ENCODE measurements at regions not wholly inside any gene's neighbourhood (a gene's known extent, or its start where the extent isn't known, plus 50 kb on each side); places are given as distances from the start of the nearest gene placed in this dataset.

DNA sequence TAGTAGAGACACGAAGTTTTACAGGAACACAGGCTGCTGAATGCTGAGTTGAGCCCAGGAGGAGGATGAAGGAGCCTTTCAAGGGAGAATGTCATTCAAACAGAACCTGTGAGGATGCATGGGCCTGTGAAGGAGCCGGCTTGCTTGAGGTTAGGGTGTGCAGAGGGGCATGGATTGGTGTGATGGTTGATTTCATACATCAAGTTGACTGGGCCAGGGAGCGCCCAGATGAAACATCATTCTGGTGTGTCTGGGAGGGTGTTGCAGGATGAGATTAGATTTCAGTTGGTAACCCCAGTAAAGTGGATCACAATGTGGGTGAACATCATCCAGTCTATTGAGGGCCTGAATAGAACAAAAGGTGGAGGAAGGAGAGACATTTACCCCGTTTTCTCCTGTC, 243.6 kb downstream of the EDEM1 start:
- DNase-seq = no peak

DNA sequence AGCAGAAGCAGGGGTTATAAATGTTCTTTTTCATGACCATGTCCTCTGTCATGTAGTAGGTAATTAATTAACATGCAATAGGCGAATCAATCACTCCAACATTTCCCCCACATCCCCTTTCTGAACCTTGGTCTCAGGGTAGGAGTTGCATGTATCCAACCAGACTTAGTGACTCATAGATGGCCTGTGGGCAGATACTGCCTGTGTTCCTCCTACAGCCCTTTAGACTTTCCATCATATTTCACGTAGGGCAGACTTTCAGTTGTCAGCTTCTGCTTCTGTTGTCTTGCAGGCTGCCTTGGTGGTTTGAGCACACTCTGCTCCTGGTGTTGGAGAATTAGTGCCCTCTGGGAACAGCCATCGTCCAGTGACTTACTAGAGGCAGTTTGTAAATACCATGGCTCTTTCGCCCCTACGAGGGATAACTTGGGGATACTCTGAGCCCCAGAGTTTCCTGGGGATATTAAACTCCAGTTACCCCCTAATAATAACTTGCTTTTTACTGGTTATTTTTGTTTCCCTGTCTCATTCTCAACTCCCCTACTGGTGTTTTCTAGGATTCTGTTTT, 244.4 kb downstream of the EDEM1 start:
- DNase-seq = peak; percentile 80

DNA sequence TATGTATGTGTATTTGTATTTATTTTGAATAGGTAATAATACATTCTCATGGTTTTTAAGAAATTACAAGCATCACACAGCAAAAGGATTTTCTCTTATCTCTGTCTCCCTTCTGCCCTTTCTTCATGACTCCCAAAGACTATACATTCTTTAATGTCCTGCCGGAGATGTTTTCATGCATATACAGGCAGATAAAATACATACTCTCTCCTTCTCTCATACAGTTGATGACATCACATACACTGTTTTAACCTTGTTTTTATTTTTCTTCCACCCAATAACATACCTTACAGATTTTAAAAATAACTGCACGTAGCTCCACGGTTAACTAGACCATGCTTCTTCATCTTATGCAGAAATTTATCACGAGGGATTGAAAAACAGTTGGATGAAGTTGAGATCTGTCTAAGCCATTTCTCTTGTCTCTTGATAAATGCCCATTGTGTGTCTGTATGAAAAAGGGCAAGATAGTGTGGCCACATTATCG, 249.8 kb downstream of the EDEM1 start:
- no peak for DNase-seq

DNA sequence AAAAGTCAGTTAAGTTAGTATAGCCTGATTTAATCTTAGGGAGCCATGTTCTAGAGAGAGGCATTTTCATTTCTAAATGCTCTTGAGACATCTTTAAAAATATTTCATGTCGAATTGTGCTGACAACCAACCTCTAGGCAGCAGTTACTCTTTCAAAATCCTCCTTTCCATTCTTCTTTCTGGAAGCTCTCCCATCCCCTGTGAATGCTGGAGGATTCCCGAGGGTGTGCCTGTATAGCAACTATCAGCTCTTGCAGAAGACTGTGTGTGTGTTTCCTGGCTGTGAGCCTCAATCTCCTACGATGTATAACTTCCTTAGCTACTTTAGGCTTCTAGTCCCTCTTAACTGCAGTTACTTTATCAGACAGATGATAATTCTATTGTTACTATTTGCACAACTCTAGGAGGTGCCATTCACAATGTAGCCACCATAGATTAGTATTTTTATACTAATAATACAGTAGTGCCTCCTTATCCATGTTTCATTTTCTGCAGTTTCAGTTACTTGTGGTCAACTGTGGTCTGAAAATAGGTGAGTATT, 250.3 kb downstream of the EDEM1 start:
- DNase-seq = no peak

DNA sequence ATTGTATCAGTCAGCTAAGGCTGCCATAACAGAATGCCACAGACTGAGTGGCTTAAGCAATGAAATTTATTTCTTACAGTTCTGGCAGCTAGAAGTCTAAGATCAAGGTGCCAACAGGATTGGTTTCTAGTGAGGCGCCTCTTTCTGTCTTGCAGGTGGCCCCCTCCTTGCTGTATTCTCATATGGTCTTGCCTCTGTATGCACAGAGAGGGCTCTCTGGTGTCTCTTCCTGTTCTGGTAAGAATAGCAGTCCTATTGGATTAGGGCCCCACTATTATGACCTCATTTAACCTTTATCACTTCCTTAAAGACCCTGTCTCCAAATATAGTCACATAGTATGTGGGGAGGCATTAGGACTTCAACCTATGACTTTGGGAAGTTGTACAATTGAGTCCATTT, 253.9 kb downstream of the EDEM1 start:
- DNase-seq = no peak

DNA sequence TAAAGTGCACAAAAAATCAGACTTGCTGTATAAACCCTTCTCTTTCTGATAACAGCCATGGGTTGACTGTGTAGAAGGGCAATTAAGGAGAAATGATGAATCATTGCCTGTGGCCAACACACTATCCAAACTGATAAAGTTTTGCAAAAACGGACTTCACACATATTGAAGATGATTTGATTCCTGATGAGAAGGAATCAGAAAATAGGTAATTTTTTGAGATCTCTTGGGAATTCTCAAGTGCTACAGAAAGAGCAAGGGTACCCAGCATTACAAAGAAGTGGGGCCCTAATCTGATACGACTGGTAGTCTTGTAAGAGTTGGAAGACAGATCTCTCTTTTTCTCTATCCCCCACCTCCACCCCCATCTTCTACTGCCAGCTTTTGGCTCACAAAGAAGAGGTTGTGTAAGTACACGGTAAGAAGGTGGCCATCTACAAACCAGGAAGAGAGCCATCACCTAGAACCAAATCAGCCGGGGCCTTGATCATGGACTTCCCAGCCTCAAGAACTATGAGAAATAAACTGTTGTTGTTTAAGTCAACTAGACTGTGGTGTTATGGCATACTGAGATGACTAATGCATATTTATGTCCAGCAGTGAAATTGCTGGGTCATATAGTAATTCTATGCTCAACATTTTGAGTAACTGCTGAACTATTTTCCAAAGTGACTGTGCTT, 254.7 kb downstream of the EDEM1 start:
- DNase-seq = no peak

DNA sequence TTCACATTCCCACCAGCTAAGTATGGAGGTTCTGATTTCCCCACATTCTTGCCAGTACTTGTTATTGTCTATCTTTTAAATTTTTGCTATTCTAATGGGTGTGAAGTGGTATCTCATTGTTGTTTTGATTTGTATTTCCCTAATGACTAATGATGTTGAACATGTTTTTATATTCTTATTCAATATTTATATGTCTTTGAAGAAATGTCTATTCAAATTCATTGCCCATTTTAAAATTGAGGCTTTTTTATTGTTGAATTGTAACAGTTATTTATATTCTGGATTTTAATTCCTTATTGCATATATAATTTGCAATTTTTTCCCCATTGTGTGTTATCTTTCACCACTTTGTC, 255.3 kb downstream of the EDEM1 start:
- no peak for DNase-seq

DNA sequence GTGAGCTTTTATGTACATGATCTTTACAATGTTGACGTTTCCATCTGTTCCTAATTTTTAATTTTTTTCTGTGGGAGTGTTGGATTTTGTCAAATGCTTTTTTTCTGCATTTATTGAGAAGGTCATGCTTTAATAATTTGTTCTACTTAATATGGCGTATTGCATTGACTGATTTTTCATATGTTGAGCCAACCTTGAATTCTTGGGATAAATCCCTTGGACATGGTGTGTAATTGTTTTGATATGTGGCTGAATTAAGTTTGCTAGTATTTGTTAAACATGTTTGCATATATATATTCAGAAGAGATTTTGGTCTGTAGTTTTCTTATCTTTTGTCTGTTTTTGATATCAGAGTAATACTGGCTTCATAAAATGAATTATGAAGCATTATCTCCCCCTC, 256.7 kb downstream of the EDEM1 start:
- DNase-seq = no peak

DNA sequence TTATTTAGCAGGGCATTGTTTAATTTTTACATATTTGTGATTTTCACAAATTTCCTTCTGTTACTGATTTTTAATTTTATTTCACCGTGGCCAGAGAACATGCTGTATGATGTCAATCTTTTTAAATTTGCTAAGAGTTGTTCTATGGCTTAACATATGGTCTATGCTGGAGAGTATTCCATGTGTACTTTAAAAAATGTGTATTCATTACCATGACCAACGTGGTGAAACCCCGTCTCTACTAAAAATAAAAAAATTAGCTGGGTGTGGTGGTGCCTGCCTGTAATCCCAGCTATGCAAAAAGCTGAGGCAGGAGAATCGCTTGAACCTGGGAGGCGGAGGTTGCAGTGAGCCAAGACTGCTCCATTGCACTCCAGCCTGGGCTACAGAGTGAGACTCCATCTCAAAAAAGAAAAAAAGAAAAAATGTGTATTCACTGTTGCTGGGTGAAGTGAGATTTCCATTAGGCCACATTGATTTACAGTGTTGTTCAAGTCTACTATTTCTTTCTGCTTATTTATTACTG, 258.2 kb downstream of the EDEM1 start:
- DNase-seq = no peak

DNA sequence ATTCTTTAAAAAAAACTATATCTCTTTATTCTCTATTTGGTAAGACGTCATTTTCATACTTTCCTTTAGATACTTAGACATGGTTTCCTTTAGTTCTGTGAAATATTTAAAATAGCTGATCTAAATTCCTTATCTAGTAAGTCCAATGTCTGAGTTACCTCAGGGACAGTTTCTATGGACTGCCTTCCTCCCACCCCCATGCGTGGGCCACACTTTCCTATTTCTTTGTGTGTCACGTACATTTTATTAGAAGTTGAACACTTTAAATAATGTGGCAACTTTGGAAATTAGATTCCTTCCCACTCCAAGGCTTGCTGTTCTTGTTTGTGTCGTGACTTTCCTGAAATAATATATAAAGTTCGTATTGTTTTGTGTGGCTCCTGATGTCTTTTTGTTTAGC, 260.7 kb downstream of the EDEM1 start:
- no peak for DNase-seq

DNA sequence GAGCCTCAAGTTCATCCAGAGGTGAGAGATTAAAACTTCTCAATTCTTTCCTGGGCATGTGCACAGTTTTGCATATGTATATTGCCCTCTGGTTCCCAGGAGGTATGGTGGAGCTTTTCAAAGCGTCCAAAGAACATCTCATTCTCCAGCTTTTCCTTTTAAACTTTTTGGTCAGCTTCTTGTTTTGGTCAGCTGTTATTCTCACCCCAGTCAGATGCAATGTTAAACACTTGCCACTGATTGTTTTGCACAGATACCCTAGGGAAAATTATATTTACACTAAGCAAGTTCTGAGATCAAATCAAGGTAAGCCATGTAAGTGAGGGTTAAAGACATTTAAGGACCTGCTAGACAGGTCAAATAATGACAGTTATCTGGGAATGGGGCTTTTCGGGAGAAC, 261.3 kb downstream of the EDEM1 start:
- DNase-seq = no peak

DNA sequence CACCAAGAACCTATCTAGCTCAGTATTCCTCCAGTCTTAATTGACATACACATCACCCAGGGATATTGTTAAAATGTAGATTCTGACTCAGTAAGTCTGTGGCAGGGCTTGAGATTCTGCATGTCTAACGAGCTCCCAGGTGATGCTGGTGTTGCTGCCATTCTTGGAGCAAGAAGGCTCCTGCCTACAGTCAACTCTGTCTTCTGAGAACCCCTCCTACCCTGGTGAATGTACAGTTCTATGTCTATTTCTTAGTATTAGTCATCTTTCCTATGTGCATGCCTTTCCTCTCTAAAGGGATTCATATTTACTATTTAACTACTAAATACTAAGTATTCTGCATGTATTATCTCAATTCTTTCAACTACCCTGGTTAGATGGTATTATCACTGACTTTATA, 268.7 kb downstream of the EDEM1 start:
- no peak for DNase-seq

DNA sequence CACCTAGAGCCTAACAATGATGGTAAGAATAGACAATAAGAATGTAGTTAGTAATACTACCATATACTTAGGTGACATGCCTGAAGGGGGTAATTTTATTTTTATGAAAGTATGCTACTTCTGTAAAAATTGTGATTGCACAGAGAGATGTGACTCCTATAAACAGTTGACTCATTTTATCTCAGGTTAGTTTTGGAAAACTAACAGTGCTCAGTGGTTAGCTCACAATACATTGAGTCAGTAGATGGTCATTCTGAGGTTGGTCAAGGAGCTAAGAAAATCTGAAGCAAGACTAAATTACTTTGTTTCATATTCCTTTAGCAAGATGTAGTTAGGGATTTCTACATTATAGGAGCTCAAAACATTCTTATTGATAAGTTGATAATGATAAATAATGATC, 271.0 kb downstream of the EDEM1 start:
- DNase-seq = no peak

DNA sequence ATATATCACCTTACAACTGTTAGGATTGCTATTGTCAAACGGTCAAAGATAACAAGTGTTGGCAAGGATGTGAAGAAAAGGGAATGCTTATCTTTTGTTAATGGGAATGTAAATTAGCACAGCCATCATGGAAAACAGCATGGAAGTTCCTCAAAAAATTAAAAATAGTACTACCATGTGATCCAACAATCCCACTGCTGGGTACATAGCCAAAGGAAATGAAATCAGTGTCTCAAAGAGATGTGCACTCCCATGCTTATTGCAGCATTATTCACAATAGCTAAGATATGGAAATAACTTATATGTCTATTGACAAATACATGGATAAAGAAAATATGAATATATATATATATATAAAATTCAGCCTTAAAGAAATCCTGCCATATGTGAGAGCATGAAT, 274.6 kb downstream of the EDEM1 start:
- no peak for DNase-seq

DNA sequence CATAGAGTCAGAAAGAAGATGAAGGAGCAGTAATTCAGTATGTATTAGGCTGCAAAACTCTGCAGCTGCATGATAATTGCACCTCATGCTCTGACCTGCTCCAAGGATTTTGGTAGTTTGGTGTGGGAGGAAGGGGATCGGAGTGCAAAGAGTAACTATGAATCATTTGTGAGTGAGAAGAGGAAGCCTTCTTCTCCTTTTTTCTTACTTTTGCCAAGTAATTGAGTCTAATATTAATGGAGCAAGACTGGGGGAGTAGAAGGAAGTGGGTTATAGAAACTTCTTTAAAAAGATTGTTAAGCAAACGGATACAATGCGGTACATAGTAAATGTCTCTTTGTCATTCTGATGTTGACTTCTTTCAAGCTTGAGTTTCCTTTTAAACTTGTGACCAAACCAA, 276.5 kb downstream of the EDEM1 start:
- DNase-seq = peak; percentile 36

DNA sequence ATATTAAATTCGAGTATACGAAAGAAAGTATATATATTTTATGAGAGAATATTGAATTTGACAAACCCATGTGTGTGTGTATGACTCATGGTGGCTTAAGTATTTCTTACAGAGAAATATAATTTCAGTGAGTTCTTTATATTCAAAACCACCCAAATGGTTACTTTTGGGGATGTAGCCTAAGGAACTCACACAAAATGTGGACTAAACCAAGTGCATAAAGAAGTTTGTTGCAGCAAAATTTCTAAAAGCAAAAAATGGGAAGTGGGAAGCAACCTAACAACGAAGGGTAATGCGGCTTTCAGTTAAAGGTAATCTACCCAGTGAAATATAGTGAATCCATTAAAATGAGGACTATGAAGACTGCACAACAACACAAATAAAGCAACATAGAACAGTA, 277.1 kb downstream of the EDEM1 start:
- DNase-seq = peak; percentile 25

DNA sequence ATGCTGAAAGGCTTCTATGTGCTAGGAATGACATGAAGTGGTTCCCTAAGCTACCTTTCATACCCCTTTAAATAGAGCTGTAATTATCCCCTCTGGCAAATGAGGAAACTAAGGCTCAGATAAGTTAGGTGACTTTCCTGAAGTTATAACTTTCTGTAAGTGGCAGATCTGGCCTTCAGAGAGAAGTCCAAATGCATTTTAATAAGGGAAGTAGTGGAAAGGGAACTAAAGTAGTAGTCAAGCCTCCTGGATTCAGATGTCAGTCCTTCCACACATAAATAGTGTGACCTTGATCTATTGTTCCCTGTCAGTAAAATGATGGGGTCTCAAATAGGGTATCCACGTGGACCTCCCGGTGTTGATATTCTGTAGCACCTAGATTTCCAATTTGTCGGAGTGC, 277.7 kb downstream of the EDEM1 start:
- no peak for DNase-seq

DNA sequence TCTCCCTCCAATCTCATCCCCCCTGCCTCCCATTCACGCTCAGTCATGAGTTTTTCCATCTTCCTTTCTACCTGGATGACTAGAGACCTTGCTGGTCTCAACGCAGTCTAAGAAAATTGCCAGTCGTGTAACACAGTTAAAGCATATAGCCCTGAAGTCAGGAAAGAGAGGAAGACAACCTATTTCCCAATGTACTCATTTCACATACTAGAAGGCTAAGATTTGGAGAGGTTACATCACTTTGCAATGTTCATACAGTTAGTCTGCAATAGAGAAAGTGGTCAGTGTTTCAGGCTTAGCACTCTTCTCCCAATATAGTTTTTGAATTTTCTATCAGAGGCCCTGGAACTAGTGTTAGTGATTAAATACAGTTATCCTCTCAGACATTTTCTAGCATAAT, 278.6 kb downstream of the EDEM1 start:
- no peak for DNase-seq

DNA sequence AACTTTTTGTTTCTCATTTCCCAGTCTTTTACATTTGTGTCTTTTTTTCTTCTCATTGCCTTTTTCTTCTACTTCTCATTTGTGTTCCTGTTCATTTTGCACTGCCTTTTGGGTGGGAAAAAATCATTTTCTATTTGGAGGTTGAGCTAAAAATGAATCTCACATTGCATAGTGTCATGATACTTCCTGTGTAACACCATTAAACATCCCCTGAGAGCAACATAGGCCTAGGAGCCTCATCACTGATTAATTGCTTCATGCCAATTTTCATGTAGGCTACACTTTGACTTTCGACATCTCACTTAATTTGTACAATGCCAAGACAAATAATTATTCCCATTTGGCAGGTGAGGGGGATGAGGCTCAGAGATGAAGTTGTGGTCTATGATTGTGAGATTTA, 279.2 kb downstream of the EDEM1 start:
- DNase-seq = no peak

DNA sequence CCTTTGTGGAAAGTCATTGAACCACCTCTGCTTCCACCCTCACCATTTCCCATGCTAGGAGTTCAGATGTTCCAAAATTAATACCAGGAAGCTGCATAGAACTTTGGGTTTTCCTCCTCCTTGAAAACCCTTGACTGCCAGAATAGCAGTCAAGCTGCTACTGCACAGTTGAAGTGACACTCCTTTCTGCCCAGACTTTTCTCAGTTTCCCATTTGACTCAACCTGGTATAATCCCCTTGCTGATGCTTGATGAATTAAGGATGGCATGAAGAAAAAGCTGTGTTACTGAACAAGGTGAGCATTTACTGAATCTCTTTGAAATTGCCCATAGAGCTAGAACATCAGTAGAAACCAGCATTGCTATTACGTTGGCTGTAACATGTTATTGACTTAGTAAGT, 286.0 kb downstream of the EDEM1 start:
- no peak for DNase-seq

DNA sequence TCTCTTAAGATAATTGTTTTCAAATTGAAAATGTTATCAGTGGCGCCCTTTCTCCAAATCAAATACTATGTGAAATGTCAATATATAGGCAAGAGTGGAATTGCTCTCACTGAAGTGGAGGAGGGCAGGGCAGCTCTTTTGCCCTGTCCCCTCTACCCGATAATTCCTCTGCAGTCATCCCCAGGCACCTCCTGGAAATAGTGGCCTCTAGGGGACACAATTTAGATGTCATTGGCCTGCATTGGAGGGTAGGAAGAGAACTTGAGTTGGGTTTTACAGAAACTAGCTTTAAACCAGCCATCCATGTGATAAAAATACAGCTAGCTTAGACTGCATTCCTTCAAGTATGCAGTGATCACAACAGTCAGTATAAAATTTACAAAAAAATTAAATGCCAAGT, 288.9 kb downstream of the EDEM1 start:
- DNase-seq = no peak

DNA sequence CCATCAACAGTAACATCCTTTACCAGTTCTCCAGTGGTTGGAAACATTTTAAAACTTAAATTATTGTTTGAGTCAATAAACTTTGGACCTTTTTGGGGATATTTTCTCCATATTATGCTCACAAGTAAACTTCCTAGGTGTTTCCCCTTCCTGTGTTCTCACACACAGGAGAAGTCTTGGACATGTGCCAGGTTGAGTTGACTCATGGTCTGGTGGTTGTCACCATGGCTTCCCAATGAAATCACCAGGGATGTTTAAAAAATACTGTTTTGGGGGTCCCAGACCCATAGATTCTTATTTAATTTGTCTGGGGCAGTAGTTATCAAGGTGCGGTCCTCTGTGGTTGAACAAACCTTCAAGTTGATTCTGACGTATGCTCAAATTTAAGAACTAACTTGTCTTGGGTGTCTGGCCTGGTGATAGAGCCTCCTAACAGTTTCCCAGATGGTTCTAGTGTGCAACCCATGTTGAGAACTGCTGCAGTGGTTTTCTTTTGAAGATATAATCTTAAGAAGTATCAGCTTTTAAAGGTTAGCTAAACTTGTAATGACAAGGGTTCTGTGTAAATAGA, 291.8 kb downstream of the EDEM1 start:
- no peak for DNase-seq

DNA sequence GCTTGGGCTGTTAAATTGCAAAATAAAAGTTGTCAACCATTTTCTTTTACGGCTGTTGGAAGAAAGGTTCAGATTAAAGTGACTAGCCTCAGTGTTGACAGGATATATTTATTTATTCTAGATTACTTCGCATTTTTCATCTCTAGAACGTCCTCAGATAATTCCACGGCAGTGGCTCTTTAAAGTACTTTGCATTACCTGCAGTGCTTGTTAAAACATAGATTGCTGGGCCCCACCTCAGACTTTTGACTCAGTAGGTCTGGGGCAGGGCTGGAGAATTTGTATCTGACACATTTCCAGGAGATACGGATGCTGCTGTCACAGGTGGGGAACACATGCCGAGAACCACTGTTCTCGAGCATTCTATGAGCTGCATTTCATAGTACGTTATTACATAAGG, 292.7 kb downstream of the EDEM1 start:
- no peak for DNase-seq

DNA sequence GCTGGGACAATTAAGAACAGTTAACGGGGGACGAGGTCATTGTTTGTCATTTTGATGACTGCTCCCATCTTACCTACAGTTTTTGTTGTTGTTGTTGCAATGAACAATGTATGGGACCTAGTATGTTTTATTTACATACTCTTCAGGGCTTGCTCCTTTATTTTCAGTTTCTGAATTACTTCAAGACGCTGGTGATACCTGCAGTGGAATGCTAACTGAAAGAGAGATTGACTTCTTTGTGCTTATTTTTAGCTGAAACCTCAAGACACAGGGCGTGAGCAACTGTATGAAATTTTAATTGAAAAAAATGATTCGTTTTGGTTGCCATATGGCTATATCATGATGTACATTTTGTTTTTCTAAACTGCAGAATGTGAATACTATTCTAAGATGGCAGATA, 297.9 kb downstream of the EDEM1 start:
- DNase-seq = no peak
